Activated naive CD8-positive, alpha-beta T cell treated with anti-CD3 and anti-CD28 coated beads for 36 hours (primary cell): ENCODE measurements at regions not wholly inside any gene's neighbourhood (a gene's known extent, or its start where the extent isn't known, plus 50 kb on each side); places are given as distances from the start of the nearest gene placed in this dataset.

Experiments used
- DNase-seq: peaks from one replicate; pipeline ENCODE4 v3.0.0; 2021
- H3K27ac Mint-ChIP-seq: one replicate; pipeline ENCODE4 v1.8.0; 2022; ENCODE audit warnings: mild to moderate bottlenecking, moderate library complexity, mixed read lengths
- H3K27me3 Mint-ChIP-seq: one replicate; pipeline ENCODE4 v1.8.0; 2022; ENCODE audit warnings: mild to moderate bottlenecking, mixed read lengths
- H3K36me3 Mint-ChIP-seq: one replicate; pipeline ENCODE4 v1.8.0; 2021; ENCODE audit warnings: mild to moderate bottlenecking, mixed read lengths
- H3K4me1 Mint-ChIP-seq: one replicate; pipeline ENCODE4 v1.8.0; 2021; ENCODE audit warnings: mixed read lengths
- H3K4me3 Mint-ChIP-seq: one replicate; pipeline ENCODE4 v1.8.0; 2022; ENCODE audit warnings: mild to moderate bottlenecking, moderate library complexity, mixed read lengths
- H3K9me3 Mint-ChIP-seq: one replicate; pipeline ENCODE4 v1.8.0; 2022; ENCODE audit warnings: mixed read lengths

DNA sequence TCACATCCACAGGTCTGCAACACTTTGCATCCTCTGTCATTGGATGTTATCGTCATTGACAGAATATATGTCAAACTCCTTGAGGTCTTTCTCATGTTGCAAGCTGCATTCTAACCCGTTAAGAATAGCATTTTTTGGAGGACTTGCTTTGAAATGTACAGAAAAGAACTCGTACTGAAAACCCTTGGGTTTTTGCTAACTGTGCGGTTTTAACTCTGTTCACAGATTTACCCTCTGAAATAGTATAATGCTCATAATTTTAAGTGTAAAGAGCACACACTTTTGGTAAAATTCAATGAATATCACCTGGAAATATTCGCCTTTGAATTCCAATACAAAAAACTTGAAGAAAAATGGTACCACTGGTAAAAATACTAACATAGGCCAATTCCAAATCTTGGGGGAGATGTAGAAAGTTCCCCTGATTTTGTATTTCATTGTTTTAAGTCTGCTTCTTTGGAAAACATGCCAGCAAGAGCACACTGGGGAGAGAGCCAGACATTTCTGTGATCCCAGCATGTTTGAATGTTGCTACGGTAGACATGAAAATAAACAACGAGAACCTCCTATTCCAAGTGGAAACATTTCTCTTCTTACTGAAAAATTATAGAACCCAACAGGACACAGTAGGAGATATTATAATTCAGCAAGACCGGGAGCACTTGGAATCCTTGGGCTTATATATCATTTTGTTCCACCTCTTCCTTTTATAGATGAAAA lies 446.0 kb downstream of the AEBP2 start:
- Mint-ChIP-seq H3K27me3 (peaks cover 6% of the 10 kb centered on the region), H3K9me3 (no peaks in the 10 kb centered on the region), H3K4me1 (no peaks in the 10 kb centered on the region), H3K27ac (no peak overlapping the region), H3K4me3 (no peak overlapping the region), H3K36me3 (no peaks in the 10 kb centered on the region)
- no peak for DNase-seq

DNA sequence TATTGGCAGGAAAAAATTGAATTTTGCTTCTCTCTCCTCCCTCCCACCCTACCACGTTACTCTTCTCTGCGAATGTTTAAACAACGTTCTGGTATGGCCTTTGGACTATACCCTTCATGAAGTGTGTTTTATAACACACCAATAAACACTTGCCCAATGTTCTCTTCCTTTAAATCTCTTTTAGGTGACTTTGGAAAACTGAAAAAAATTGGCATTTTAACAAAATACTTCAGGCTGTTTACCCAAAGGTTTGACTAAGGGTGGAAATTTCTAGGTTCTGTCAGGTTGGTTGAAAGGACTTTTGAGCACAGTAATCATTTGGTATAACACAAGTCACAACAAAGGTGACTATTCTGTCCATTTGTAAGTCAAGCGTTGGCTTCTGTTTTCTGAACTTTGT lies 446.8 kb downstream of the AEBP2 start:
- peaks cover 2% of the 10 kb centered on the region for H3K27me3 Mint-ChIP-seq
- H3K9me3 Mint-ChIP-seq = no peaks in the 10 kb centered on the region
- no peaks in the 10 kb centered on the region for H3K4me1 Mint-ChIP-seq
- H3K4me3 Mint-ChIP-seq = no peak overlapping the region
- no peak overlapping the region for H3K27ac Mint-ChIP-seq
- H3K36me3 Mint-ChIP-seq = no peaks in the 10 kb centered on the region
- no peak for DNase-seq

DNA sequence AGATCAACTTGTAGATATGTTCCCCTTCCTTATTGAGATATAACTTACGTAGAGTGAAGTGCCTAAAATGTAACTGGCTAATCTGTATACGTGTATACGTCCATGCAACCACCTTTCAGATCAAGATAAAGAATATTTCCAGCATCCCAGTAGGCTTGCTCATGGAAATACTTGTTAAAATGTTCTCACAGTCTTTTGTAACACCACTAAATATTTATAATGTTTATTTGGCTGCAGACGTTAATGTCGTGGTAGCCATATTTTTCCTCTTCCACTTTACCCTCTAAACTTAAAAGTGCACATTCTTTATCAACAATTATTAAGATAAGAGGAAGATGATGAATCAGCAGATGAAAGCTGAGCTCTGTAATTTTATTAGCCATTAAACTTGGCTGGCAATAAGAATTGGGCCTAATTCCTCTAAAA lies 447.4 kb downstream of the AEBP2 start:
- no peaks in the 10 kb centered on the region for H3K9me3 Mint-ChIP-seq
- H3K27ac Mint-ChIP-seq = no peak overlapping the region
- no peaks in the 10 kb centered on the region for H3K4me1 Mint-ChIP-seq
- no peaks in the 10 kb centered on the region for H3K36me3 Mint-ChIP-seq
- no peaks in the 10 kb centered on the region for H3K27me3 Mint-ChIP-seq
- H3K4me3 Mint-ChIP-seq = no peak overlapping the region
- DNase-seq = no peak

- H3K4me1 Mint-ChIP-seq = peaks cover 9% of the 10 kb centered on the region
- H3K9me3 Mint-ChIP-seq = peaks cover 2% of the 10 kb centered on the region
- H3K36me3 Mint-ChIP-seq = peaks cover 8% of the 10 kb centered on the region
- no peak for DNase-seq
- no peak overlapping the region for H3K4me3 Mint-ChIP-seq
- H3K27me3 Mint-ChIP-seq = no peaks in the 10 kb centered on the region
- no peak overlapping the region for H3K27ac Mint-ChIP-seq
Observed at GRCh38 chr12:19890024-19890423, 450.7 kb downstream of the AEBP2 start.

DNA sequence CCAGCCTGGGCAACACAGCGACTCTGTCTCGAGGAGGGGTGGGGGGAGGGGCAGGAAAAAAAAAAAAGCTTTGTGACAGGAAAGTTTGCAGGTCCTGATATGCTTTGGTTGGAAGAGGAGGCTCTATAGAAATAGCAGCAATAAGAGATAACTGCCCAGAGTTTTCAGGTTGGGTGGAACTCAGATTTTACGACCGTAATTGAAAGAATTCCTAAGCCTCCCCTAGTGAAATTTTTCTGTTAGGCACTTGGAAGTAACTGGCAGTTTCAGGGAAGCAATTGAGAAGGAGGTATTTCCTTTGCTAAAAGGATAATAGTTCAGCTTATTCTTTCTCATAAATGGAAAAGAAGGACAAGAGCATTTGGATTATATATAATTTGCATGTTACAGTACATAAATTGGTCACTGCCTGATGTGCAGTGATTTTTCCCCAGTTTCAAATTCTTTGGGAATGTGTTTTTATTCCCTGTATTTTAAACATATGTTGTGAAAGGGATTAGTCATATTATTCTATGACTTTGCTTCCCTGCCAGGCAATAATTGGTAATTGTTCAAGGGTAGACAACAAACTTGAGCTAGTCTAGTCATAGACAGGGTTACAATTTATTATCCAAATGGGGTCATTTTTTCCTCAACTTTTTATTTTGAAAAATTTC lies 452.8 kb downstream of the AEBP2 start:
- no peak overlapping the region for H3K27ac Mint-ChIP-seq
- H3K4me1 Mint-ChIP-seq = peaks cover 14% of the 10 kb centered on the region
- no peak for DNase-seq
- peaks cover 8% of the 10 kb centered on the region for H3K36me3 Mint-ChIP-seq
- H3K27me3 Mint-ChIP-seq = peaks cover 3% of the 10 kb centered on the region
- peaks cover 2% of the 10 kb centered on the region for H3K9me3 Mint-ChIP-seq
- H3K4me3 Mint-ChIP-seq = no peak overlapping the region

DNA sequence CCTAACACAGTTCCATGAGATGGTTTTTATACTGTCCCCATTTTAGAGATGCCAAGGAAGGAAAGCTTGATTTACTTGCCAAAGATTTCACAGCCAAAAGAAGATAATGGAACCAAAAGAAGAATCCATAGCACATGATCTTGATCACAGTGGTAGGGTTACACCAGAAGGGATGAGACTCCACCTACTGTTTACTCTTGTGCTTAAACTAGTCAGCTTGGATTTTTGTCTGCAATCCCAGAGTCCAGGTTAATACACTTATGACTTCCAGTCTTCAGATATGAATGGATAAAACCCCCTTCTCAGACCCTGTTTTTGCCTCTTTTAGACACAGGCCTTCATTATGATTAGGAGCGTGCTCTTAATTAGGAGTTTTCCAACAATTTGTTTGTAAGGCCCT lies 454.2 kb downstream of the AEBP2 start:
- peak overlapping the region; percentile 44 for H3K27ac Mint-ChIP-seq
- H3K36me3 Mint-ChIP-seq = peaks cover 8% of the 10 kb centered on the region
- H3K27me3 Mint-ChIP-seq = peaks cover 3% of the 10 kb centered on the region
- no peak for DNase-seq
- no peak overlapping the region for H3K4me3 Mint-ChIP-seq
- peaks cover 2% of the 10 kb centered on the region for H3K9me3 Mint-ChIP-seq
- peaks cover 14% of the 10 kb centered on the region for H3K4me1 Mint-ChIP-seq

DNA sequence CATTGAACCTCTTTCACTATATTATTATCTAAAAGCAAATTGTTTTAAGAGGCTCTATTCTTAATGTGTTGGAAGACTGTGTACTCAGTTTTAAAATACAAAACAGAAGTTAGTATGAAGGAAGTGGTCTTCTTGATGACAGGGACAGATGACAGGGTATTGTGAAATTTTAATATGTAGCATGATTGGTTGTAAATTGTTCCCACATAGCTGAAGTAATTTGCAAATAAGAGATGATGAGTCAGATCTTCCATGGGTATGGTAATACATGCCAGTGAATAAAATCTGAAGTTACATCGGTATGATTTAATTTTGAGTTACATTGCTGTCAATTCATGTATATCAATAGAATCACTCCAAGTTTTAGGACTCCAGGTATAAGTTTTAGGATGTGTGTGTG lies 454.8 kb downstream of the AEBP2 start:
- peaks cover 3% of the 10 kb centered on the region for H3K27me3 Mint-ChIP-seq
- H3K9me3 Mint-ChIP-seq = peaks cover 2% of the 10 kb centered on the region
- no peak overlapping the region for H3K4me3 Mint-ChIP-seq
- peak overlapping the region; percentile 85 for H3K27ac Mint-ChIP-seq
- peaks cover 14% of the 10 kb centered on the region for H3K4me1 Mint-ChIP-seq
- no peak for DNase-seq
- H3K36me3 Mint-ChIP-seq = peaks cover 8% of the 10 kb centered on the region

- H3K4me3 Mint-ChIP-seq = no peak overlapping the region
- peaks cover 3% of the 10 kb centered on the region for H3K27me3 Mint-ChIP-seq
- H3K4me1 Mint-ChIP-seq = peaks cover 14% of the 10 kb centered on the region
- DNase-seq = no peak
- peaks cover 8% of the 10 kb centered on the region for H3K36me3 Mint-ChIP-seq
- peak overlapping the region; percentile 85 for H3K27ac Mint-ChIP-seq
- H3K9me3 Mint-ChIP-seq = peaks cover 2% of the 10 kb centered on the region
Observed at GRCh38 chr12:19894803-19895202, 455.5 kb downstream of the AEBP2 start.

DNA sequence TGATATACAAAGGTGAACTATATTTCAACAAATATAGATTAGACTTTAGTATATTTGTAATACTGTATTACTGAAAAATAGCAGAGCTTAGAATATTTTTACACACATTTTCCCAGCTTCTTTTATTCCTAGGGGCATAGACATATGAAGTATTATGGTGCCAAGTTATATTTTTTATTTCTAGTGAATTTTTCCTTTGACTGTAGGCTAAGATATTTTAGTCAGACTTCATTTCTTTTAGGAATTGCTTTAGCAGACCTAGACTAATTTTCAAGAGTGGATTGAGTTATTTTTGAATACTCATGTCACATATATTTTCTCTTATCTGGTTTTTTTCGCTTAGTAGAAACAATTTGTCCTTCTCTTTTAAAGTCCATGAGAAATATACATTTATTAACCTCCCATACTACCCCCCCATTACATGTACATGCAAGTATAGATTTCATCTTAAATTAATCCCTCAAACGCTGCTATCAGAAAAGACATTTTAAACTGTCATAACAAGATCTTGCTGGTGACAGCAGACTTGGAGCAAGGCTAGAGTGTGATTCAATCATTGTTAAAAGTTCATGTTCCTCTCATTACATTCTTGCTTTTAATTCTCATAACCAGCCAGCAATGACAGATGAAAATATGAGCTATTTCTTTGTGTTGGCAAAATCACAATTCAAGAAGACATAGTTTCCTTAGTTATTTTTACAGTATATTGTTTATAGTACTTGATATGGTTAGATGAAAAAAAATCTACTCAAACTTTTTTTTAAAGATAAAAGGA lies 456.1 kb downstream of the AEBP2 start:
- Mint-ChIP-seq H3K27ac (peak overlapping the region; percentile 1), H3K36me3 (peaks cover 8% of the 10 kb centered on the region), H3K9me3 (peaks cover 2% of the 10 kb centered on the region), H3K4me1 (peaks cover 14% of the 10 kb centered on the region), H3K27me3 (peaks cover 3% of the 10 kb centered on the region), H3K4me3 (no peak overlapping the region)
- DNase-seq = no peak

- peaks cover 8% of the 10 kb centered on the region for H3K36me3 Mint-ChIP-seq
- no peak overlapping the region for H3K27ac Mint-ChIP-seq
- H3K9me3 Mint-ChIP-seq = peaks cover 2% of the 10 kb centered on the region
Observed at GRCh38 chr12:19896041-19896440, 456.7 kb downstream of the AEBP2 start.

DNA sequence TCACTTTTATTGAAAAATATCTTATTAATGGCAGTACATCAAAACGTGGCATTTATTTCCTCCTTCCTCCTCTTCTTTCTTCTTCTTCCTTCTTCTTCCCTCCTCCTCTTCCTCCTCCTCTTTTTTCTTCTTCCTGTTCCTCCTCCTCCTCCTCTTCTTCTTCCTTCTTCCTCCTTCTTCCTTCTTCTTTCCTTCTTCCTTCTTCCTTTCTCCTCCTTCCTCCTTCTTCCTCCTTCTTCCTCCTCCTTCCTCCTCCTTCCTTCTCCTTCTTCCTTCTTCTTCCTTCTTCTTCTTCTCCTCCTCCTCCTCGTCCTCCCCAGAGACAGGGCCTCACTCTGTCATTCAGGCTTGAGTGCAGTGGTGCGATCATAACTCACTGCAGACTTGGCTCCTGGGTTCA lies 457.2 kb downstream of the AEBP2 start:
- Mint-ChIP-seq H3K27me3 (peaks cover 3% of the 10 kb centered on the region), H3K4me1 (peaks cover 14% of the 10 kb centered on the region), H3K36me3 (peaks cover 8% of the 10 kb centered on the region), H3K27ac (no peak overlapping the region), H3K4me3 (no peak overlapping the region), H3K9me3 (peaks cover 2% of the 10 kb centered on the region)
- DNase-seq = no peak

More at GRCh38 chr12:19896041-19896440, 456.7 kb downstream of the AEBP2 start:
- no peak for DNase-seq
- Mint-ChIP-seq H3K4me3 (no peak overlapping the region), H3K27me3 (peaks cover 3% of the 10 kb centered on the region), H3K4me1 (peaks cover 14% of the 10 kb centered on the region)

DNA sequence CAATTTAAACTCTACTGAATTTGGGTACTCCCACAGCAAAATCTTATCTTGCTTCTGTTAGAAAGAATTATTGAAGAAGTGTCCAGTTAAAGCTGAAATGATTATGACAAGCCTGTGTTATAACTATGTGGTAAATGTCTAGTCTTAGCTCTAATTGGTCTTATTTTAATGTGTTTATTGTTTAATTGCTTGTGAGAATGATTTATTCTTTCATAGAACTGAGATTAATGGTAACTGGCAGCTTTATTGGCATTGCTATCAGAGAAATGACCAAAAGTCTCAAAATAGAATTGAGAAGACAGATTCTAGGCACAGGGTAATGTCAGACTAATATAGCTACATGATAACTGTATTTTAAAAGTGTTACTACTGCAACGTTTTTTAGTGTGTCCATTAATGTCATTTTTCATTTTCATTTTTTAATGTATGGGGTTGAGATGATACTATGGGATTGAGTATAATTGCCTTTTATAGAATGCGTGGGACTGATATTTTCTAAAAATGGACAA lies 458.7 kb downstream of the AEBP2 start:
- peaks cover 6% of the 10 kb centered on the region for H3K9me3 Mint-ChIP-seq
- H3K4me3 Mint-ChIP-seq = no peak overlapping the region
- peaks cover 3% of the 10 kb centered on the region for H3K27me3 Mint-ChIP-seq
- H3K27ac Mint-ChIP-seq = no peak overlapping the region
- peaks cover 14% of the 10 kb centered on the region for H3K4me1 Mint-ChIP-seq
- no peak for DNase-seq
- H3K36me3 Mint-ChIP-seq = peaks cover 8% of the 10 kb centered on the region

GRCh38 chr12:19901841-19902240 lies 462.5 kb downstream of the AEBP2 start:
- H3K9me3 Mint-ChIP-seq = peaks cover 4% of the 10 kb centered on the region
- no peak overlapping the region for H3K4me3 Mint-ChIP-seq
- H3K36me3 Mint-ChIP-seq = no peaks in the 10 kb centered on the region
- peaks cover under 1% of the 10 kb centered on the region for H3K27me3 Mint-ChIP-seq
- no peak overlapping the region for H3K27ac Mint-ChIP-seq
- no peak for DNase-seq
- H3K4me1 Mint-ChIP-seq = no peaks in the 10 kb centered on the region

DNA sequence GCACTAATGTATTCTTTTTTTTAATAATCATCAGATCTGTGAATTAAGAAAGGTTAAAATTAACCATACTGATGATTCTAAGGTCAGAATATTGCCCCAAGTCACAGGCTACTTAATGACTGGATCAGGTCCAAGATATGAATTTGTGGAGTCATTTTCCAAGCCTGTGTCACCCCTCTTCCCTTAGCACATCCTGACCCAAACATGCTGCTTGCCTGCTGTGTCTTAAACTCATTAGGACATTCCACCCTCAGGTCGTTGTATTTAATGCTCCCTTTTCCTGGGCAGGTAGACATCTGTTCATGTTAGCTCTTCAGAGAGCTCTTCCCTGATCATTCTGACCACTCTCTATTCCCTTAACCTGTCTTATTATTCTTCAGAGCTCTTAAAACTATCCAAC lies 463.5 kb upstream of the PDE3A start:
- H3K9me3 Mint-ChIP-seq = peaks cover 4% of the 10 kb centered on the region
- no peaks in the 10 kb centered on the region for H3K27me3 Mint-ChIP-seq
- H3K4me3 Mint-ChIP-seq = no peak overlapping the region
- peaks cover 6% of the 10 kb centered on the region for H3K4me1 Mint-ChIP-seq
- no peaks in the 10 kb centered on the region for H3K36me3 Mint-ChIP-seq
- no peak for DNase-seq
- H3K27ac Mint-ChIP-seq = no peak overlapping the region

GRCh38 chr12:19908830-19909229 lies 459.5 kb upstream of the PDE3A start:
- no peak overlapping the region for H3K27ac Mint-ChIP-seq
- H3K36me3 Mint-ChIP-seq = no peaks in the 10 kb centered on the region
- H3K9me3 Mint-ChIP-seq = peaks cover 1% of the 10 kb centered on the region
- DNase-seq = no peak
- H3K27me3 Mint-ChIP-seq = peaks cover 3% of the 10 kb centered on the region
- H3K4me1 Mint-ChIP-seq = peaks cover 6% of the 10 kb centered on the region
- H3K4me3 Mint-ChIP-seq = no peak overlapping the region
